Stimulated activated memory B cell treated with anti-CD40 and anti-IgM and Interleukin-4, amounts not matched to agents 10 μg/mL and 1 μg/mL and 100 μg/mL, for 72 hours (primary cell): ENCODE measurements at regions not wholly inside any gene's neighbourhood (a gene's known extent, or its start where the extent isn't known, plus 50 kb on each side); places are given as distances from the start of the nearest gene placed in this dataset.
A peak's percentile ranks its signal among the peaks of the same experiment; 100 is the strongest.

Experiments used
- ATAC-seq: fragments of 150-1000 bp; cut with Tn5 transposase; 2 replicates; pipeline ENCODE4 v1.10.0; 2021
- H3K27ac Mint-ChIP-seq: one replicate; pipeline ENCODE4 v1.8.0; 2022; ENCODE audit warnings: mild to moderate bottlenecking, mixed read lengths
- H3K27me3 Mint-ChIP-seq: one replicate; pipeline ENCODE4 v1.8.0; 2022; ENCODE audit warnings: mixed read lengths
- H3K36me3 Mint-ChIP-seq: one replicate; pipeline ENCODE4 v1.8.0; 2022; ENCODE audit warnings: mixed read lengths
- H3K4me1 Mint-ChIP-seq: one replicate; pipeline ENCODE4 v1.8.0; 2022; ENCODE audit warnings: mixed read lengths
- H3K4me3 Mint-ChIP-seq: one replicate; pipeline ENCODE4 v1.8.0; 2022; ENCODE audit warnings: mild to moderate bottlenecking, moderate library complexity, mixed read lengths
- H3K9me3 Mint-ChIP-seq: one replicate; pipeline ENCODE4 v1.8.0; 2022; ENCODE audit warnings: mixed read lengths

GRCh38 chr2:100198461-100199230, 56.3 kb upstream of the AFF3 start:
- H3K9me3 Mint-ChIP-seq, result peaks cover 5% of the 10 kb centered on the region
- H3K4me1 Mint-ChIP-seq, result no peaks in the 10 kb centered on the region
- H3K4me3 Mint-ChIP-seq, result no peak overlapping the region
- no peaks in the 10 kb centered on the region for H3K36me3 Mint-ChIP-seq
- no peak overlapping the region for H3K27ac Mint-ChIP-seq
- ATAC-seq, result no peak
- H3K27me3 Mint-ChIP-seq, result peaks cover 15% of the 10 kb centered on the region

- H3K4me3 Mint-ChIP-seq, result no peak overlapping the region
- H3K9me3 Mint-ChIP-seq, result peaks cover 5% of the 10 kb centered on the region
- no peak for ATAC-seq
- no peaks in the 10 kb centered on the region for H3K36me3 Mint-ChIP-seq
- H3K4me1 Mint-ChIP-seq, result no peaks in the 10 kb centered on the region
- no peak overlapping the region for H3K27ac Mint-ChIP-seq
- peaks cover 18% of the 10 kb centered on the region for H3K27me3 Mint-ChIP-seq
Measured at GRCh38 chr2:100197631-100198153, 55.3 kb upstream of the AFF3 start.

DNA sequence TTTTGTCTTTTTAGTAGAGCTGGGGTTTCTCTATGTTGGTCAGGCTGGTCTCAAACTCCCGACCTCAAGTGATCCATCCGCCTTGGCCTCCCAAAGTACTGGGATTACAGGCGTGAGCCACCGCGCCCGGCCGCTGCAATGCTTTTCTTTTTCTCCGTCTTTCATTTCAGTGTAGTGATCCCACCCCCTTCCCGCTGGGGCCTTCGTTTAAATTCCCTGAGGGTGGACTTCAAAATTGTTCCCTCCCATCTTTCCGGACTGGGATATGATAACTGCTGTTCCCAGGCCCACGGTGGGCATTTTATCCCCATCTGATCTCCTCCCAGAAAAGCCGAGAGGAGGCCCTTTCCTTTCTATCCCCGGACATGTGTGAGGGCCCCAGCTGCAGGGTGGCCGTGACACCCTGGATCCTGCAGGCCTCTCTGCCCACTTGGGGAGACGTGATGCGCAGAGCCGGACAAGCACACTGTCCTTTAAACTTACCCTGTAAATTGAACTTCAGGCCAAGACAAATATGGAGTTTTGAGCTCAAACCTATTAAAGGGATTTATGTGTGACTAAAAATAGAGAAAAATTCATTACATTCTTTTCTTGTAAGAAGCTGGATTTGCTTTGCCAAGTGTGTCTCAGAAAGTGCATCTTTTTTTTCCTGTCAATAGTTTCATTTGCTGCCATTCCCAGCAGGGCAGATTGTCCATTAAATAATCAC, 54.5 kb upstream of the AFF3 start:
- Mint-ChIP-seq H3K9me3 (peaks cover 4% of the 10 kb centered on the region), H3K27ac (peak overlapping the region; percentile 40), H3K4me3 (no peak overlapping the region), H3K4me1 (no peaks in the 10 kb centered on the region), H3K36me3 (no peaks in the 10 kb centered on the region), H3K27me3 (peaks cover 17% of the 10 kb centered on the region)
- ATAC-seq, result no peak

DNA sequence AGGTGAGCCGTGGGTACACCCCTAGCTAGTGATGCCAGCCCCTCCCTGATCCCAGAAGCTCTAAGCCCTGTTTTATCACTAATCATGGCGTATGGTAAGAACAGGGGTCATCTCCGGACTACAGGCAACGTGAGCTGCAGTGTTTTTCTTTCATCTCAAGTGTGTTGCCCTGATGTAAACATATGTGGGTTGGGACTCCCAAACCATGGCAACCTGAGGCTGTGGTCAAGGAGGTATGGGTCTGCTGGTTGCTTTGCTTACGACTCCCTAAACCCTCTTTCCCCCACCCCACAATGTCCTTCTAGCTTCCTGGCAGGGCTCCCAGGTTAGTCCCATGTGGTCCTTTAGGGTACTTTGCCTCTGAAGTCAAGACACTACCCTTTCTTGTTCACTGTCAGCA, 53.6 kb upstream of the AFF3 start:
- Mint-ChIP-seq H3K36me3 (no peaks in the 10 kb centered on the region), H3K9me3 (no peaks in the 10 kb centered on the region), H3K27ac (no peak overlapping the region), H3K4me3 (no peak overlapping the region), H3K4me1 (no peaks in the 10 kb centered on the region), H3K27me3 (peaks cover 17% of the 10 kb centered on the region)
- ATAC-seq, result no peak

- no peak for ATAC-seq
- Mint-ChIP-seq H3K27ac (no peak overlapping the region), H3K4me1 (no peaks in the 10 kb centered on the region), H3K4me3 (no peak overlapping the region), H3K36me3 (no peaks in the 10 kb centered on the region), H3K27me3 (peaks cover 17% of the 10 kb centered on the region), H3K9me3 (no peaks in the 10 kb centered on the region)
Measured at GRCh38 chr2:100194951-100195350, 52.6 kb upstream of the AFF3 start.

- Mint-ChIP-seq H3K4me1 (no peaks in the 10 kb centered on the region), H3K9me3 (no peaks in the 10 kb centered on the region), H3K36me3 (no peaks in the 10 kb centered on the region), H3K4me3 (no peak overlapping the region), H3K27ac (no peak overlapping the region), H3K27me3 (peaks cover 17% of the 10 kb centered on the region)
- no peak for ATAC-seq
Measured at GRCh38 chr2:100193291-100193710, 50.9 kb upstream of the AFF3 start.

GRCh38 chr2:100192825-100193224, 50.4 kb upstream of the AFF3 start:
- Mint-ChIP-seq H3K27ac (no peak overlapping the region), H3K9me3 (no peaks in the 10 kb centered on the region), H3K4me1 (no peaks in the 10 kb centered on the region), H3K36me3 (no peaks in the 10 kb centered on the region), H3K27me3 (peaks cover 17% of the 10 kb centered on the region), H3K4me3 (no peak overlapping the region)
- no peak for ATAC-seq

DNA sequence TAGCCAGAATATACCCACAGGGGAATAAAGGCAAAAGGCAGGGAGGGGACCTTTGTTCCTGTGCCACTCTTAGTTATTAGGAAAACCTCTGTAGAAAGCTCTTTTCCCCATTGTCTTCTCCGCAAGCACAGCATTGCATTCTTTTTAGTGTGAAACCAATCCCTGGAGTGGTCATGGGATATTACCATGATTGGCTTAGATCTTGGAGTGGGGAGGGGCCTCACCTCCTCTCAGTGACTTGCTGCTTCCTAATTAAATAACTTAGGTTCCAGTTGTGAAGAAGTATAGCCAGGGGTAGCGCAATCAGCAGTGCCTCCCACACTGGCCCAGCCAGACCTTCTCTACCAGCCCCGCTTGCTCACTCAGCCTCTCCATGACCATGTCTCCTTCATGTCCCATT, 49.9 kb upstream of the AFF3 start:
- Mint-ChIP-seq H3K9me3 (no peaks in the 10 kb centered on the region), H3K27me3 (peaks cover 17% of the 10 kb centered on the region), H3K36me3 (no peaks in the 10 kb centered on the region), H3K27ac (no peak overlapping the region), H3K4me3 (no peak overlapping the region), H3K4me1 (no peaks in the 10 kb centered on the region)
- no peak for ATAC-seq
